ENCODE measurements at regions not wholly inside any gene's neighbourhood (a gene's known extent, or its start where the extent isn't known, plus 50 kb on each side); places are given as distances from the start of the nearest gene placed in this dataset.
"Not testable (repeated sequence)": the region's sequence is repeated elsewhere in the genome, so short reads cannot be mapped to it uniquely, and the experiment has no call there.

DNA sequence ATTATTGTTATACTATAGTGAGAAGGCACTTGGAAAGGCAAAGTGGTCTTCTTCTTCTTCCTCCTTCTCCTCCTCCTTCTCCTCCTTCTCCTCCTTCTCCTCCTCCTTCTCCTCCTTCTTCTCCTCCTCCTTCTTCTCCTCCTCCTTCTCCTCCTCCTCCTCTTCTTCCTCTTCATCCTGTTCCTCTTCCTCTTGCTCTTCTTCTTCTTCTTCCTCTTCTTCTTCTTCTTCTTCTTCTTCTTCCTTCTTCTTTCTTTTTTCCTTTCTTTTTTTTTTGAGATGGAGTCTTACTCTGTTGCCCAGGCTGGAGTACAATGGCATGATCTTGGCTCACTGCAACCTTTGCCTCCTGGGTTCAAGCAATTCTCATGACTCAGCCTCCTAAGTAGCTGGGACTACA is 225.4 kb downstream of the TTC6 start:
- TF ChIP-seq, protein P1, sequence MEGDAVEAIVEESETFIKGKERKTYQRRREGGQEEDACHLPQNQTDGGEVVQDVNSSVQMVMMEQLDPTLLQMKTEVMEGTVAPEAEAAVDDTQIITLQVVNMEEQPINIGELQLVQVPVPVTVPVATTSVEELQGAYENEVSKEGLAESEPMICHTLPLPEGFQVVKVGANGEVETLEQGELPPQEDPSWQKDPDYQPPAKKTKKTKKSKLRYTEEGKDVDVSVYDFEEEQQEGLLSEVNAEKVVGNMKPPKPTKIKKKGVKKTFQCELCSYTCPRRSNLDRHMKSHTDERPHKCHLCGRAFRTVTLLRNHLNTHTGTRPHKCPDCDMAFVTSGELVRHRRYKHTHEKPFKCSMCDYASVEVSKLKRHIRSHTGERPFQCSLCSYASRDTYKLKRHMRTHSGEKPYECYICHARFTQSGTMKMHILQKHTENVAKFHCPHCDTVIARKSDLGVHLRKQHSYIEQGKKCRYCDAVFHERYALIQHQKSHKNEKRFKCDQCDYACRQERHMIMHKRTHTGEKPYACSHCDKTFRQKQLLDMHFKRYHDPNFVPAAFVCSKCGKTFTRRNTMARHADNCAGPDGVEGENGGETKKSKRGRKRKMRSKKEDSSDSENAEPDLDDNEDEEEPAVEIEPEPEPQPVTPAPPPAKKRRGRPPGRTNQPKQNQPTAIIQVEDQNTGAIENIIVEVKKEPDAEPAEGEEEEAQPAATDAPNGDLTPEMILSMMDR (IDR thresholded peaks at IDR 0.05; ENCODE audit: insufficient read depth, low read depth, low read length), result not testable (repeated sequence)
- not testable (repeated sequence) for TF ChIP-seq EZH2 (IDR thresholded peaks at IDR 0.05; ENCODE audit: insufficient read depth, low read length)

All from astrocyte (in vitro differentiated cells and primary cell).